ENCODE measurements at regions not wholly inside any gene's neighbourhood (a gene's known extent, or its start where the extent isn't known, plus 50 kb on each side); places are given as distances from the start of the nearest gene placed in this dataset.

DNA sequence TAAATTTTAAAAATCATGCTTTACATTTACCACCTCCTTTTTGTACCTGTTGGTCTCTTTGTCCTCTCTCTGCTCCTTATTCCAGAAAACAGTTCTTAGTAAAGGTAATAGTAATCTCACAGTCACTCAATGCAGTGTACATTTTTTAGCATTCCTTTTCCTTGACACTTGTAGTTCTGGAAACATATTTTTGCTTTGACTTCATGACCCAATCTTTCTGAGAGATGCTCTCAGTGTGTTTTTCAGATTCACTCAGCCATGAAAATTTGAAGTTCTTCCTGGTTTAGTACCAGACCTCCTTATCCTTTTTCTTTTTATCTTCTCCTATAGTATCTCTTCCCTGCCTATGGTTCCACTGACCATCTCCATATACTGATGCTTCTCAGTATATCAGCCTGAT lies 747.5 kb upstream of the ZEB2 start:
- no peak for DNase-seq (ENCODE audit: low read depth)

DNA sequence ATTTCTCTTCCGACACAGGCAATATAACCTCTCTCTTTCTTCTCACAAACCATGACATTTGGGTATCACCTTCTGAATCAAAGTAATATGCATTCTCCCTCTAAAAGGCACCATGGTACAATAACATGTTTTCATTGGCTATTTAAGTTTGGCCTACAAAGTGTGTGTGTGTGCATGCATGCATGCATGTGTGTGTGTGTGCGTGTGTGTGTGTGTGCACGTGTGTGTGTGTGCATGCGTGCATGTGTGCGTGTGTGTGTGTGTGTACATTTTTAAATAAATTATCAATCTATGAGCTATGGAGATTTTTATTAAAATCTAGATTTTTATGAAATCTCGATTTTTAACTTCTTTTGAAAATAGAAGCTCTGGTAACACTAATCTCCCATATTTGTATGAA lies 745.3 kb upstream of the ZEB2 start:
- DNase-seq (ENCODE audit: low read depth): no peak

DNA sequence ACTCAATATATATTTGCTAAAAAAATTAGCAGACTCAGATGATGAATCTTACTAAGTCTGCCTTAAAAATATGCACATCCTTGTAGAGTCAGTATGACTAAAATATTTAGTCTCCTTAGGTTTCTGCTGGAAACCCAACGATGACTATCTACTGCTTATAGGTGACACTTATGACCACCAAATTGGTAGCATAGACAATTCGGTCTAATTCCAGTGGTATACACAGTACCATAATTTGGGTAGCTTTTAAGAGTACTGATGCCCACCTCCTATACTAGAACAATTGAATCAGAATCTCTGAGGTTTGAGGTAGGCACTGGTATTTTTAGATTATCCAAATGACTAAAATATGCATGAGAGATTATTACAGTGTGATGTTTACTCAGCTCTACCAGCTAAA lies 740.8 kb upstream of the ZEB2 start:
- DNase-seq (ENCODE audit: low read depth): no peak

DNA sequence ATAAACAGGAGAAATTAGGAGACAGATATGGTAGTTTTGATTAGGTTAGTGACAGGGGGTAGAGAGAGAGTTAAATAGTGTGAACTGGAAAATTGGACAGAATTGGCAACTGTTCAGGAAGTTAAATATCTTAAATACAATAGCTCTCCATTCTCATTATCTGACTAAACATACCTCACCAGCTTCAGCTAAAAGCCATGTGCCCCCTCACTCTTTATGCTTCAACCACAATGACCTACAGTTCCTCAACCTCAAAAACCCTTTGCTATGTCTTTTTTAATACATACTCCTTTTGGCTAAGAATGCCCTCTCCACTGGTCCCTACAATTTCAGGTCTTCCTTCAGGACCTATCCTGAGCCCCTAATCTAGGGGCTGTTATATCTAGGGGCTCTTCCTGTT lies 740.2 kb upstream of the ZEB2 start:
- DNase-seq (ENCODE audit: low read depth): no peak

DNA sequence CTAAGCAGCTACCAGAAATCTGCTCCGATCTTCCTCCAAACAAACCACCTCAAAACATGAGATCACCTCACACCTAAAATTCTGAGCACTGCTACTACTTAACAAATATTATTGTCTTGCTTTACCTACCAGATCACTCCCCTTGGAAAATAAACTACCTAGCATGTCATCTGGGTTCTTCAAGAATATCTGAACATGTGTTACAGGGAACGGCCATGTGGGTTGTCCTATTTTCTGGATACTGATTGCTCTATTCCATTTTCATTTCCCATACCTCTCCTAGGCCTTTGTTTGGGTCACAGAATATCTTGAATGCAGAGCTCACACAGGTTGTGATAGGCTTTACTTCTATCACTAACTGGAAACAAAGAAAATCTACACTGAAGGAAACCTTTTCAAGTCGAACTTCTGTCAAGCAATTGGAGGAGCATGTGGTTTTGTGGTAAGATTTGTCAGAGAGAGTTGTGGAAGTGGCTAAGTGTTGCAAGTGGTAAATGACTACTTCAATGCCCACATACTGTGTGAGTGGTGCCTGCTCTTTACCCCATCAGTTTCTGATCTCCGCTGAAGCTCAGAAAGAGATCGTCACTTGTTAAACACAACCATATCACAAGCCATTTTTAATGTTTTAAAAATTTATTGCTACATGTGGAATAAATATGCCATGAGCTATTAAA lies 739.1 kb upstream of the ZEB2 start:
- no peak for DNase-seq (ENCODE audit: low read depth)

DNA sequence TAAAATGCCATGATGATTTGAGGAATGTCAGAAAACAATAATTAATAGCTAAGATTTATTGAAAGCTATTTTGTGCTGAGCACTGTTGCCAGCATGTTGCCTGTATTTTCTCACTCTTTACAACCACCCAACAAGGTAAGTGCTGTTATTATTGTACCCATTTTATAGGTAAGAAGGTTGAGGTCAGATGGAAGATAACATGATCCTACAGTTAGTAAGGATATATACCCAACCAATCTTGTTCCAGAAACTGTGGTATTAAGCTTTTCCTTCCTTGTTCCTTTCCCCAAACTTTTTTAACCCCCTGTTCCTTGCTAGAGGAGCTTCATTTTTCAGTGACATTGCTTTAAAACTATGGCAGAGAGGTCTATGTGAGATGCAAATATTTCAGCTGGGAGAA lies 738.0 kb upstream of the ZEB2 start:
- no peak for DNase-seq (ENCODE audit: low read depth)

DNA sequence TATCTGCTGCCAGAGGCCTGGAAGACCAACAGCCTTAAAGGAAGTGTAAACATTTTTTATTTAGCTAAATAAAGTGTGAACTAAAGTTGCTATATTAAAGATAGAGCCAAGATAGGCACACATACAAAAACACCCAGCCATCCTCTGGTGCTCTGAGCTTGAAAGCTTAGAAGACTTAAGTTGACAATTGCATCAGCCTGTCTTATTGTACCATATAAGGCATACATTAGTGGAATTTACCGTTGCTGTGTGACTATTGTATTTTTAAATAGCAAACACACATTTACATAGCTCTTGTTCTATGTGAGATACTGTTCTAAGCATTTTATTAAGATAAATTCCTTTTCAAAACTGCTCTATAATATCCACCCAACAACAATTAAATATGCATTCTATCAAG lies 736.6 kb upstream of the ZEB2 start:
- no peak for DNase-seq (ENCODE audit: low read depth)

DNA sequence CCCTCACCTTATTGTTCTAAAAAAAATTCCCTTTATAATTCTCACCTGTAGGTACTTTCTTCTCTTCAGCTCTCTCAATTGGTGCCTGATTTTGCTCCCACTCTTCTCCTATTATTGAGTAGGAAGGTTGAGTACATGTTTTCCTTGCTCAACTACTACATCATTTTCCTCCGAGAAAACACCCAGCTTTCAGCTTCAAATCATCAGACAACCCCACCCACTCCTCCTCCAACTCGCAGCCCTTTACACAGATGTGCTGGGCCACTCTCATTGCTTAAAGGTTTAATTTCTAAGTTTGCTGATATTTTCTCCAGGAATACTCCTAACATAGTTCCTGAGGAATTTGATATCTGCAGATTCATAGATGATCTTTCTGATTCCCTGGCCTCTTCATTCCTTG lies 734.4 kb upstream of the ZEB2 start:
- no peak for DNase-seq (ENCODE audit: low read depth)

DNA sequence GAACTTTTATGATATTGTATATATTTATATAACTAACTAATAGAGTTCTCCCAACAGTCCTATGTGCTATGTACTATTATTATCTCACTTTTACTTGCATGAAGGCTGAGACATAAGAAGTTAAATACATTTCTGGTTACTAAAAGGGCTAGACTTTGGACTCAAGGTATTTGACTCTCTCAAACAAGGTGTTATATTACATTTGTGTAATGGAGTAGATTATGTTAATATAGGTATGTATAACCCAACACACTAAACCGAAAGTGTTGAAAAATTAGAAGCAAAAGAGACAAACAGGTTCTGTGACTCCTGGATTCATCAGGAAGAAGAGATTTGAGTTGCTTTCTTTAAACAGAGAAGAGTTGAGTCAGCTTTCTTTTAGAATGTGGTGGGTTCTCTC lies 733.6 kb upstream of the ZEB2 start:
- DNase-seq (ENCODE audit: low read depth): no peak

DNA sequence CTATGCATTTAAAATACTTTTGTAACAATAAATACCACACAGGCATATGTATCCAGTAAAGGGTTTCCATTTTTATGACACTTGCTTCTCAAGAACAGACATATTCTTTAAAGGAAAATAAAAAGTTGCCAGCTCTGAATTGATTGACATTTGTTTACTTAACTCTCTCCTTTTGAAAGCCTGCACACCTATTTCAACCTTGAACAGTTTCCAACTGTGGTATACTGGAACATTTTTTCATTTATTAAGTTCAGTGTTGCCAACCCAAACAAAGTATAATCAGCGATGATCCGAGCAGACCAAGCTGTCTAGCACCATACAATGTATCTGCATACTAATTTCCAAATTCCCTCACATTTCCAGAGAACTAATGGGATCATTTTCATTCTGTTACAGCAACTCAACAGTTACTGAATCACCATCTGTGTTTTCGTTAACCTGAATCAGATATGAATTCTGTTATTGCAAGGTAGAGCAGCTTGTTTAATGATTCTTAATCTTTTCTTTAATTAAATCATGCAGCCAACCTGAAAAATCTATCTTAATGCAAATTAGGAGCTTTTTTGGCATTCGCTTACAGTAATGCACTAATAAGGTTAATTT lies 725.5 kb upstream of the ZEB2 start:
- DNase-seq (ENCODE audit: low read depth): no peak

DNA sequence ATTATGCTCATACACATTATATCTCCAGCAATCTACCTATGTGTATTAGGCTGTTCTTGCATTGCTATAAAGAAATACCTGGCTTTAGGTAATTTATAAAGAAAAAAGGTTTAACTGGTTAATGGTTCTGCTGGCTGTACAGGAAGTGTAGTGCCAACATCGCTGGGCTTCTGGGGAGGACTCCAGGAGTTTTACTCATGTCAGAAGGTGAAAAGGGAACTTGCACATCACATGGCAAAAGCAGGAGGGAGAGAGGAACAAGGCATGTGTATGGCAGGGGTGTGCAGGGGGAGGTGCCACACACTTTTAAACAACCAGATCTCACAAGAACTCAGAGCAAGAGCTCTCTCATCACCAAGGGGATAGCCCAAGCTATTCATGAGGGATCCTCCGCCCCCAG lies 715.4 kb upstream of the ZEB2 start:
- no peak for DNase-seq (ENCODE audit: low read depth)

DNA sequence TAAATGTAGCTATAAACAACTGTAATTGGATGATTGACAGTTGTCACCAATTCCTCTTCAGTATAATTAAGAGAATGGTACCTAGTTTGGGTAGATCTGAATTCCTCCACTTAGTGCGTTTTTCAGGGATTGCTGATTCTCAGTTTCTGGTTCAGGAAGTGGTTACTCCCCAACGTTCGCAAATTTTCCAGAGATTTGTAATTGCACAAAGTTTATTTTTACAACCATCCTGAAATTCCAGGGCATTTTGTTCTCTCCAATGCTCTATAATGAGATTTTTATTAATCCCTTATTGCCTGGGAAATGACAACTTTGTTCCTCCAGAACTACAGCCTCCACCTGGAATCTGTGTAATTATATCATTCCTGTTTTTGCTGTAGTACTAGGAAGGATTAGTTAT lies 710.6 kb upstream of the ZEB2 start:
- DNase-seq (ENCODE audit: low read depth): no peak

DNA sequence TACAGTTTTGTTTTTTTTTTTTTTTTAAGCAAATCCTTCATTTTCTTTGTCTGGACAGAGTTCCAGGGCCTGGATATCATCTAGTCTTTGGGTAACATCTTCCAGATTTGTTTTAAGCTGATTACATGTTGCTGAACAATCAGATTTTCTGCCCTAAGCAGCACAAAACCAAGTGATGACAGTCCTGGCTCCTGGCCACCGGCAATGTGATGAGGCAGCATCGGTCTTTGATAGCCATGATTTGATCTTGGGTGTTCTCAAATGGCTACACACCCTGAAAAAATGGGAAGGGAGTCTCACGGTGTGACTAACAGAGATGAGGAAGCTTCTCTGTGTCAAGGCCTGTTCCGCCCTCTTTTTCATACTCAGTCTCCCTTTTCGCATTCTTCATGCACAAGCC lies 708.6 kb upstream of the ZEB2 start:
- DNase-seq (ENCODE audit: low read depth): no peak

DNA sequence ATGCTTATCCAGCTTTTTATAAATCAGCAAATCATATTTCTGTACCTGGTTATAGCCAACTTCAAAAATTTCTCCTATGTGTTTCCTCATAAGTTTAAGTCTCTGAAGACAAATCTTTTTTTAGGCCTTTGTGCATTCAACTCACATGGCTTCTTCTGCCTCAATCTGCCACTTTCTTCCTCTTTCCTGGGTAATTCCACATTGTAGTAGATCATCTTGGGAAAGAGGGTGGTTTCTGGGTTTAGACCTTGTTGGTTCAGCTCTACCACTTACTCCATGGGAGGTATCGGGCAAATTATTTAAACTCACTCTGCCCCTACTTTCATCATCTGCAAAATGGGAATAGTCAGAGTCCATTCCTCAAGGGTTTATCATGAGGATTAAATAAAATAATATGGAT lies 707.0 kb upstream of the ZEB2 start:
- no peak for DNase-seq (ENCODE audit: low read depth)

DNA sequence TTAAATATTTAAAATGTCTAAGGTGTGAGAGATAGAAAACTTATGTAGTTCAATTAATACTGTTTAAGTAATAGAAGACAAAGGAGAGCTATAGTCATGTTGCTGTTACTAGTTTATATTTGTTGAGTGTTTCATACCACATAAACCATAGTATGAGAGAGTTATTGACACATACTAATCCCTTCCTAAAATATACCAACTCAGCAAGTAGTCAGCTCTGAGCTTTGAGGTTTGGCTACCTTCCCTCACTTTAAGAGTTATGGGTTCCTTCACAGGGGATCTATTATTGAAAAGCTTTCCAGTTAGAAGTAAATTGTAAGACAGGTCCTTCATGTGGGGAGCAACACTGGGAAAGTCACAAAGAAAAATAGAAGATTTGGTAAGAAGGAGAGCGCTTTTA lies 701.6 kb upstream of the ZEB2 start:
- DNase-seq (ENCODE audit: low read depth): no peak

DNA sequence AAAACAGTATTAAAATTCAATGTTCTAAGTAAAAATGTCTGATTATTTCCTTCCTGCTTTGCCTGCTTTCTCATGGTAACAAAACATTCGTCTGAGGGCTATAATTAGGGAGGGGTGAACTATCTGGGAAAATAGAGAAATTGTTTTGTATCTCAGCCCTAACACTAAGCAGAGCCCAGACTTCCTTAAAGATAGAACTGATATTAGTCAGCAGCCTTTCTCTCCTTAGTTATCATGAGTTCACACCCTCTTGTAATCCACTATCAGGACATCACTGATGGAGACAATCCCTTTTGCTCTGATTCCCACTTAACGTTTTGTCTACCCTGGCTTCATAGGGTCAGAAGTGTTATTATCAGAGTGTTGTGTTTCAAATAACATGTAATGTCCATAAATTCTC lies 701.1 kb upstream of the ZEB2 start:
- no peak for DNase-seq (ENCODE audit: low read depth)

DNA sequence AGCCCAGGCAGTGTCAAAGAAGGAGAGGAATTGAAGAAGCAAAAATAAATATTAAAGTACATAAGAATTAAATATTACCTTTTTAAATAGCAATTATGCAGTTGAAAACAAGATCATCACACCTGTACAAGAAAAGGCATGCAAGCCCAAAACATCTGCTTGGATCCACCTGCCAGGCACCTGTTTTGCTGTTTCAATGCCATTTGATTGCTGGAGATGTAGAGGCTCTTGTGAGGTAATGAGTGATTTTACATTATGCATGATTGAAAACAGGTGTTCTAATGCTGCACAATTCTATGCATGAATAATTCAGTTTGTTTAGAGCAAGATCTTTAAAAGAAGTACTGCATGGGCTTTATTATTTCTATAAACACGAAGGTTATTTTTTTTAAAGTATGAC lies 700.6 kb upstream of the ZEB2 start:
- no peak for DNase-seq (ENCODE audit: low read depth)

DNA sequence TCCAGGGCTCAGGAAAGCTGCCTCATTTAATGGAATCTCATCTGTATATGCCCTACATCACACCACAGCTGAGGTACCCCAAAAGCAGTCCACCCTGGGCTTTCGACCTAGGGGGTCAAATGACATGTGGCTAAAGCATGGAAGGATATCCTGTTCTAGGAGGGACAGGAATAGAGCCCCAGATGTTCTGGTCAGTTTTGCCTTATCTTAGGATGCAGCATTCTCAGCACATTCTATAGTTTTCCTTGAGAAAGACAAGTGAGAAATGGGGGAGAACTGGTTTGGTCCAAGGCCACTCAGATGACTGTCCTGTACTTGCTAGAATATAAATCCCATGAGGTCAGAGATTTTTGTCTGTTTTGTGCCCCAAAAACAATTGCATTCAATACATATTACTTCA lies 688.0 kb upstream of the ZEB2 start:
- no peak for DNase-seq (ENCODE audit: low read depth)

DNA sequence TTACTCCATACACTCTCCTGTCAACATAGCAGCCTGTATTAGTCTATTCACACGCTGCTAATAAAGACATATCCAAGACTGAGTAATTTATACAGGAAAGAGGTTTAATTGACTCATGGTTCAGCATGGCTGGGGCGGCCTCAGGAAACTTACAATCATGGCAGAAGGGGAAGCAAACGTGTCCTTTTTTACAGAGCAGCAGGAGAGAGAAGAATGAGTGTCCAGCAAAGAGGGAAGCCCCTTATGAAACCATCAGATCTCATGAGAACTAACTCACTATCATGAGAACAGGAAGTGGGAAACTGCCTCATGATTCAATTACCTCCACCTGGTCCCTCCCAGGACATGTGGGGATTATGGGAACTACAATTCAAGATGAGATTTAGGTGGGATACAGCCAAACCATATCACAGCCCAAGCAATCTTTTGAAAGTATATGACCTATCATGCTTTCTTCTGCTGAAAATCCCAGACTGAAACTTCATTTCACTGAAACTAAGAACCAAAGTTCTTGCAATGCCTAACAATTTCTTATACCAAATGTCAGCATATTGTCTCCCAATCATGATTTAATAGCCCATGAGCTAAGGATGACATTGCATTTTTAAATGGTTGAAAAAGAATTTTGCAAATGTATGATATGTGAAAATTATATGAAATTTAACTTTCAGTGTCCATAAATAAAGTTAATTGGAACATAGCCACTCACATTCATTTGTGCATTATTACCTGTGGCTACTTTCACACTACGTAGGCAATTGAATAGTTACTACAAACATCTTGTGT lies 686.8 kb upstream of the ZEB2 start:
- DNase-seq (ENCODE audit: low read depth): no peak

DNA sequence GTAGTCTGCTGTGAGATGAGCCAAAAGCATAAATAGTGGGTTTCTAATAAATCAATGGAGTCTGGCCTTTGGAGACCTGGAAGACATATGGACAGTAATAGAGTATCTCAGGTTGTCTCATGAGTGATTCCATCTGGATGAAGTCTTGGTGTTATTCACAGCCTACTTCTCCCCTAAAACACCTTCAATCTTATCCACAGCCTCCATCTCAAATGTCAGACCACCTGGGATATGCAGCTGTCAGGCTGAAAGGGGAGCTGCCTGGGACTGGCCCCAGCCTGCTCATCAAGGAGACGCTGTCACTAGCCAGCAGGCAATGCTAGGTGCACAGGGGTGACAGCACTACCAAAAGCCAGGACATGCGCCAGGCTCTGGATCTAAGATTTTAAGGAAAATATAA lies 684.0 kb upstream of the ZEB2 start:
- DNase-seq (ENCODE audit: low read depth): no peak

DNA sequence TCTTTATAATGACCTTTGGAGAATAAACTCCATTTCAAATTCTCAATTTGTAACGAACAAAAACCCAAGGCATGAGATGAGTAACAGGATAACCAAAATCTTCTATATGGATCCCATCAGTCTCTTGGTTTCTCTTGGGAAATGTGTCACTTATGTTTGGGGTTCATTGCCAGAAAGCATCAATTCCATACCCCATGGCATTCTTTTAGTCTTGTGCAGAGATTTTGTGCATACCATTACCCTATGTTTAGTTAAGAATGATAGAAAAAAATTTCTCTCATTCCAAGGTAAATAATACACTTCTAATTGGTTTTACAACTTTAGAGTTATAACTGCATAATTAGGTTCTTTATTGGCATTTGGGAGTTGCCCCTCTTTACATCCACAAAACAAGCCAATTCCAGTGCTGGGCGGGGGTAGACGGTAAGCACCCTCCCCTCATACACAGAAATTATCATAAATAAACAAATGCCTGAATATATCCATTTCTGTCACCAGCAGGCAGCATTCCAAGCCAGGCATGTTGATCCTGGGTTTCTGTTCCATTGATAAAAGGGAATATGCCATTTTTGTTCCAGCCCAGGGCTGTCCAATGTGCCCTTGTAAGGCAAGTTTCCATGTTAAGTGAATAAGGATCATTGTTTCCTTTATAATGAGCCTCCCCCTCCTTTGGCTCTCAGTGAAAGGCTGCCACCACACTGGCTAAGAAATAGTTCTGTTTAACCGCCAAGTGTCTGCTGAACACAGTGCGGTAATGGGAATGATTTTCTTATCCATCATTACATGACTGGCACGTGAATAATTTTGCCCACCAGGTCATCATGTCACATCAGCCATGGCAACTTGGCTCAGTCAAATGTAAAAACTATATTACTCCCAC lies 680.1 kb upstream of the ZEB2 start:
- DNase-seq (ENCODE audit: low read depth): no peak

DNA sequence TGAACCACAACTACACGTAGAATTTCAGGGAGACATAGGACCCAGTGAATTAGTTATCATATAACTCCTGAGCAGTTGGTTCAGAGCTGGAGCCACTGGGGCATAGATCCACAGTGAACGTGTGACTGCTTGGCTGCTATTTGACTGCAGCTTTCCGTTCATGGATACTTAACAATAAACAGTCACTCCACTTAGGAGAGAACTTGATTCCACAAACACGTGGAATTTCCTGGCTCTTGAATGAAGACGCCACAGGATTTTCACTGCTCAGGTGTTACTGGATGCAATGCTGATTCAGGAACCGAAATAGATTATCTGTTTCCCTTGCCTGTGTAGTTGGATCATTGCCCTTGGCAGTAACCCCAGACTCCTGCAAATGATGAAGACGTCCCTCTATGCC lies 679.1 kb upstream of the ZEB2 start:
- no peak for DNase-seq (ENCODE audit: low read depth)

DNA sequence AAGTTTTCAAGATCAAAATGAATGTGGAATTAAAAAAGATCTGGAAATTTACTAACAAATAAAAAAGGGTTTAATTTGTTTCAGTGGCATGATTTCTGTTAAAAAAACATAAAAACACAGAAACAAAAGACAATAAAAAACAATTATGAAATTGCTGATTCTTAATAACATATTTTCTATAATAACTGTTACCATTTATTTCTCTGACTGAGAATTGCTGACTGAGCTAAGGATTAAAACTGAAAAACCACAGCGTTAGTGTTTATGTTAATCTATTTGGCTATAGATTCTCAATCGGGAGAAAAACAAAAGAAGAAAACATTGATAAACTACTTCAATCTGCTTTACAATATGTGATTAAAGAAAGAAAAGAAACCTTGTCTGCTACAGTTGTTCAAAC lies 678.6 kb upstream of the ZEB2 start:
- no peak for DNase-seq (ENCODE audit: low read depth)
